Psoas muscle (tissue), 7 donors: ENCODE measurements at regions not wholly inside any gene's neighbourhood (a gene's known extent, or its start where the extent isn't known, plus 50 kb on each side); places are given as distances from the start of the nearest gene placed in this dataset.
"Not testable (repeated sequence)": the region's sequence is repeated elsewhere in the genome, so short reads cannot be mapped to it uniquely, and the experiment has no call there.

Source experiments
- ATAC-seq, 4 donors: fragments of 200-7000 bp; cut with Tn5 transposase; one replicate each; pipeline ENCODE4 v1.9.1; 2020; ENCODE audit warnings: moderate library complexity in 3 of 4, mild to moderate bottlenecking in 2 of 4
- DNase-seq, 2 donors: peaks; one replicate each; pipeline ENCODE4 v3.0.0-alpha.2; 2020
- H3K27ac ChIP-seq: fragments of 200-600 bp; one replicate; pipeline ENCODE4 v1.8.0; 2022
- H3K27me3 ChIP-seq, 3 donors: fragments of 200-600 bp in 1 of 3; one replicate each; pipeline versions ENCODE4 v1.6.1 to v1.8.0; 2013 to 2022; ENCODE audit warnings: low read length in 2 of 3, mild to moderate bottlenecking in 2 of 3, moderate library complexity in 1 of 3; ENCODE audit not compliant: insufficient read depth in 3 of 3
- H3K36me3 ChIP-seq, 2 donors: fragments of 200-600 bp in 1 of 2; one replicate each; pipeline versions ENCODE4 v1.6.1 to v1.8.0; 2013 to 2022; ENCODE audit warnings: low read depth in 1 of 2, mild to moderate bottlenecking in 1 of 2, moderate library complexity in 1 of 2; ENCODE audit not compliant: insufficient read depth in 1 of 2
- H3K4me1 ChIP-seq: fragments of 200-600 bp; one replicate; pipeline ENCODE4 v1.8.0; 2022
- H3K4me3 ChIP-seq: fragments of 200-600 bp; one replicate; pipeline ENCODE4 v1.8.0; 2022; ENCODE audit warnings: mild to moderate bottlenecking
- H3K9me3 ChIP-seq: fragments of 200-600 bp; one replicate; pipeline ENCODE4 v1.8.0; 2022
- WGBS, 3 donors: extraction: QIAGEN DNeasy Blood & Tissue Kit; methylation state at CpG; one replicate each; pipeline versions ENCODE4 v1.1.6 to v1.1.7; 2013; 5-methylcytosine and 5-hydroxymethylcytosine counted together
- intact Hi-C, 2 donors: fragments of 100-400 bp; cut with DNase I; formaldehyde crosslinking; loops; one replicate each; pipeline versions ENCODE4 v1.11.0 to v1.14.2; 2022
- TF ChIP-seq, protein P1 (sequence below): fragments of 200-600 bp; IDR thresholded peaks from one replicate; pipeline ENCODE4 v1.8.0; 2022; ENCODE audit warnings: antibody characterized with exemption
- donor health status: healthy with polysubstance abuse.
- donor health status: DM: no; HTN: no; CAD: no; lungs with moderate emphysema.
- donor health status: Bipolar disorder and iron deficiency.
- donor health status: healthy.
- donor health status: DM: yes; HTN: yes; CAD: no.
- donor health status: DM: no; HTN: no; CAD: no.
- donor health status: DM: yes; HTN: yes; CAD: no.

DNA sequence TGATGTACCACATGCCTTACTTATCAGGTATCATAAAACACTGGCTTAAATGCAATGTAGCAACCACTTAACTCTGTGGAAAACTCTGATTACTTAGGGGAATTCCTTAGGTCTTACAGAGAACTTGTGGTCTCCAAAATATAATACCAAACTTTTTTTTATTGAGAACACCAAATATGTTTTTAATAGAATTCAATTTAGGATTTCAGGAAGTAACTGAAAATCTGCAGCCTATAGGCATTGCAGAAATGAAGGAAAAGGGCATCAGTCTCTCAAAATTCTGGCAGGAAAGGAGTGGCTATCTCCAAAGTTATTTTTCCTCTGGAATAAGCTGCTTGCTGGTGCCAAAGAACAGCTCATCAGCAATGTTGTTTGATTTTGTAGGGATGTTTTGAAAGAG lies 105.3 kb upstream of the UGP2 start:
- Histone ChIP-seq H3K36me3 (no peaks in the 10 kb centered on the region), H3K27me3 (no peaks in the 10 kb centered on the region), H3K4me1 (peaks cover 25% of the 10 kb centered on the region), H3K27ac (no peak overlapping the region), H3K9me3 (no peaks in the 10 kb centered on the region), H3K4me3 (no peak overlapping the region)
- intact Hi-C loops = no loop called here
- TF ChIP-seq, protein P1, sequence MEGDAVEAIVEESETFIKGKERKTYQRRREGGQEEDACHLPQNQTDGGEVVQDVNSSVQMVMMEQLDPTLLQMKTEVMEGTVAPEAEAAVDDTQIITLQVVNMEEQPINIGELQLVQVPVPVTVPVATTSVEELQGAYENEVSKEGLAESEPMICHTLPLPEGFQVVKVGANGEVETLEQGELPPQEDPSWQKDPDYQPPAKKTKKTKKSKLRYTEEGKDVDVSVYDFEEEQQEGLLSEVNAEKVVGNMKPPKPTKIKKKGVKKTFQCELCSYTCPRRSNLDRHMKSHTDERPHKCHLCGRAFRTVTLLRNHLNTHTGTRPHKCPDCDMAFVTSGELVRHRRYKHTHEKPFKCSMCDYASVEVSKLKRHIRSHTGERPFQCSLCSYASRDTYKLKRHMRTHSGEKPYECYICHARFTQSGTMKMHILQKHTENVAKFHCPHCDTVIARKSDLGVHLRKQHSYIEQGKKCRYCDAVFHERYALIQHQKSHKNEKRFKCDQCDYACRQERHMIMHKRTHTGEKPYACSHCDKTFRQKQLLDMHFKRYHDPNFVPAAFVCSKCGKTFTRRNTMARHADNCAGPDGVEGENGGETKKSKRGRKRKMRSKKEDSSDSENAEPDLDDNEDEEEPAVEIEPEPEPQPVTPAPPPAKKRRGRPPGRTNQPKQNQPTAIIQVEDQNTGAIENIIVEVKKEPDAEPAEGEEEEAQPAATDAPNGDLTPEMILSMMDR = no peak
- ATAC-seq (no peak), DNase-seq (no peak)

- no peak for DNase-seq
- peak; percentile 42 to 79 (median 72) for ATAC-seq
- TF ChIP-seq, protein P1 = no peak
Observed at GRCh38 chr2:63737081-63737751, 104.5 kb upstream of the UGP2 start.

GRCh38 chr2:63738019-63738418 lies 103.7 kb upstream of the UGP2 start:
- Histone ChIP-seq H3K4me3 (no peak overlapping the region), H3K36me3 (no peaks in the 10 kb centered on the region), H3K27ac (peak overlapping the region; percentile 54), H3K9me3 (no peaks in the 10 kb centered on the region), H3K27me3 (no peaks in the 10 kb centered on the region), H3K4me1 (peaks cover 35% of the 10 kb centered on the region)
- TF ChIP-seq, protein P1 = no peak
- 70 to 83% (median 74%) methylated on average over 2 of the region's 2 CpGs for WGBS, 3 donors
- intact Hi-C loops = no loop called here
- DNase-seq (no peak), ATAC-seq (no peak)

More at GRCh38 chr2:63737081-63737751, 104.5 kb upstream of the UGP2 start:
- H3K36me3 ChIP-seq = no peaks in the 10 kb centered on the region
- H3K9me3 ChIP-seq = no peaks in the 10 kb centered on the region
- H3K27me3 ChIP-seq = no peaks in the 10 kb centered on the region
- peaks cover 29% of the 10 kb centered on the region for H3K4me1 ChIP-seq
- intact Hi-C loops = no loop called here
- peak overlapping the region; percentile 54 for H3K27ac ChIP-seq
- no peak overlapping the region for H3K4me3 ChIP-seq

DNA sequence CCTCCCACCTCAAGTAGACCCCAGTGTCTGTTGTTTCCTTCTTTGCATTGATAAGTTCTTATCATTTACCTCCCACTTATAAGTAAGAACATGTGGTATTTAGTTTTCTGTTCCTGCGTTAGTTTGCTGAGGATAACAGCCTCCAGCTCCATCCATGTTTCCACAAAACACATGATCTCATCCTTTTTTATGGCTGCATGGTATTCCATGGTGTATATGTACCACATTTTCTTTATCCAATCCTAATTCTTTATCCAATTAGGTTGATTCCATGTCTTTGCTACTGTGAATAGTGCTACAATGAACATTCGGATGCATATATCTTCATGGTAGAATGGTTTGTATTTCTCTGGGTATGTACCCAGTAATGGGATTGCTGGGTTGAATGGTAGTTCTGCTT lies 102.5 kb upstream of the UGP2 start:
- ATAC-seq = not testable (repeated sequence)

DNA sequence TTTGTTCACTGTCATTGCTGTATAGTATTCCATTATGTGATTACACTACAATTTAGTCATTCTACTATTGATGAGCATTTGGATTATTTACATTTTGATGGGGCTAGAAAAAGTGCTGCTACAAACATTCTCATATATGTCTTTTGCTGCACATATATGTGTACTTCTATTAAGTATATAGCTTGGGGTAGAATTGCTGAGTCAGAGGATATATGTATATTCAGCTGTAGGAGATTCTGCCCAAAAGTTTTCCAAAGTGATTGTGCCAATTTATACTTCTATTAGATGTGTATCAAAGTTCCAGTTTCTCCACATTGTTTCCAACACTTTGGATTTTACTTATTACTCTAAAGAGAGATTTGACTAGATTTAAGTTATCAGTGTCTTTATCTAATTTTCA lies 101.7 kb upstream of the UGP2 start:
- intact Hi-C loops = loop anchor here in 1 of 2 donors (5.0 kb wide), 2 partner anchors 42 to 102 kb away; partner anchors contain the start of gene UGP2
- Histone ChIP-seq H3K9me3 (no peaks in the 10 kb centered on the region), H3K4me3 (no peak overlapping the region), H3K27me3 (no peaks in the 10 kb centered on the region), H3K4me1 (peaks cover 49% of the 10 kb centered on the region), H3K27ac (no peak overlapping the region), H3K36me3 (no peaks in the 10 kb centered on the region)
- DNase-seq (no peak), ATAC-seq (no peak)
- TF ChIP-seq, protein P1 = no peak

More for the DNA sequence above, 102.5 kb upstream of the UGP2 start:
- H3K27ac ChIP-seq, H3K9me3 ChIP-seq, H3K27me3 ChIP-seq, H3K36me3 ChIP-seq, H3K4me3 ChIP-seq, DNase-seq, intact Hi-C loops: not testable (repeated sequence)
- 97 to 100% (median 100%) methylated on average over 2 of the region's 2 CpGs for WGBS, 3 donors
- peaks cover 40% of the 10 kb centered on the region for H3K4me1 ChIP-seq
